ENCODE measurements at regions not wholly inside any gene's neighbourhood (a gene's known extent, or its start where the extent isn't known, plus 50 kb on each side); places are given as distances from the start of the nearest gene placed in this dataset.

- H3K27me3 ChIP-seq (ENCODE audit: insufficient read depth) = no peaks in the 10 kb centered on the region
- H3K79me2 ChIP-seq (ENCODE audit: insufficient read depth) = no peaks in the 10 kb centered on the region
- no peaks in the 10 kb centered on the region for H3K9me2 ChIP-seq
- H3F3A ChIP-seq (replicated peaks; ENCODE audit: insufficient read depth) = no peaks in the 10 kb centered on the region
- no peak overlapping the region for H2AFZ ChIP-seq (ENCODE audit: low read depth)
- WGBS (ENCODE audit: low lambda C conversion rate) = 22% methylated on average over 2 of the region's 2 CpGs
- H3K36me3 ChIP-seq (replicated peaks in 1 of 2; ENCODE audit: control insufficient read depth in 1 of 2, insufficient read depth in 2 of 2, low read length in 1 of 2) = no peaks in the 10 kb centered on the region
- H3K27ac ChIP-seq (ENCODE audit: low read depth in 2 of 2, low read length in 1 of 2) = no peak overlapping the region
- TF ChIP-seq TCF12 (IDR thresholded peaks at IDR 0.05) = no peak
- no peaks in the 10 kb centered on the region for H3K9me3 ChIP-seq
- no peak for DNase-seq
- no peak overlapping the region for H3K4me2 ChIP-seq
- CTCF ChIA-PET = interaction anchor here (1.5 kb wide), 1 partner anchor 12 kb away, joined by 4 read pairs; no protein-coding TSS in a partner anchor
- no peak overlapping the region for H3K4me3 ChIP-seq (ENCODE audit: low read depth in 2 of 2, low read length in 1 of 2)
- H3K9ac ChIP-seq = no peak overlapping the region
- H4K20me1 ChIP-seq (ENCODE audit: insufficient read depth) = no peaks in the 10 kb centered on the region
- no peaks in the 10 kb centered on the region; a peak in 2 of 4 replicates for H3K4me1 ChIP-seq (ENCODE audit: control insufficient read depth in 1 of 2, insufficient read depth in 2 of 2, low read depth in 1 of 2, low read length in 1 of 2)
- POLR2A ChIA-PET = no interaction called here
Observed at GRCh38 chr11:95682552-95682951, 107.0 kb downstream of the FAM76B start.

GRCh38 chr11:95680169-95680929, 109.2 kb downstream of the FAM76B start:
- TF ChIP-seq NRF1 (IDR thresholded peaks at IDR 0.05; ENCODE audit: low read depth, low read length) (no peak), CTCF (IDR thresholded peaks at IDR 0.05) (no peak)
- no peak overlapping the region for H3K4me3 ChIP-seq (ENCODE audit: low read depth in 2 of 2, low read length in 1 of 2)
- 43% methylated on average over 3 of the region's 3 CpGs for WGBS (ENCODE audit: low lambda C conversion rate)
- H3K79me2 ChIP-seq (ENCODE audit: insufficient read depth) = no peaks in the 10 kb centered on the region
- 0 out of 2 replicates have a peak, but pooled peaks cover 4% of the 10 kb centered on the region for H3K27me3 ChIP-seq (ENCODE audit: insufficient read depth)
- H2AFZ ChIP-seq (ENCODE audit: low read depth) = no peak overlapping the region
- no peaks in the 10 kb centered on the region; a peak in 2 of 4 replicates for H3K4me1 ChIP-seq (ENCODE audit: control insufficient read depth in 1 of 2, insufficient read depth in 2 of 2, low read depth in 1 of 2, low read length in 1 of 2)
- ChIA-PET POLR2A (no interaction called here), CTCF (interaction anchor here (0.9 to 2.6 kb wide), 3 partner anchors 10 to 526 kb away, joined by 3 to 10 read pairs (median 3); no protein-coding TSS in a partner anchor)
- no peak overlapping the region for H3K9ac ChIP-seq
- no peak for DNase-seq
- H3K9me2 ChIP-seq = no peaks in the 10 kb centered on the region
- no peaks in the 10 kb centered on the region for H3F3A ChIP-seq (replicated peaks; ENCODE audit: insufficient read depth)
- H3K4me2 ChIP-seq = no peak overlapping the region
- H3K27ac ChIP-seq (ENCODE audit: low read depth in 2 of 2, low read length in 1 of 2) = no peak overlapping the region
- no peaks in the 10 kb centered on the region for H4K20me1 ChIP-seq (ENCODE audit: insufficient read depth)
- H3K9me3 ChIP-seq = no peaks in the 10 kb centered on the region
- no peaks in the 10 kb centered on the region for H3K36me3 ChIP-seq (replicated peaks in 1 of 2; ENCODE audit: control insufficient read depth in 1 of 2, insufficient read depth in 2 of 2, low read length in 1 of 2)

GRCh38 chr11:95678988-95679387, 110.6 kb downstream of the FAM76B start:
- 49% methylated on average over 4 of the region's 4 CpGs for WGBS (ENCODE audit: low lambda C conversion rate)
- TF ChIP-seq CTCF (IDR thresholded peaks at IDR 0.05) (no peak), YY1 (IDR thresholded peaks at IDR 0.05; ENCODE audit: low read depth) (no peak), RXRA (IDR thresholded peaks at IDR 0.05; ENCODE audit: borderline replicate concordance, low read depth) (no peak), USF1 (IDR thresholded peaks at IDR 0.05; ENCODE audit: borderline replicate concordance, low read depth) (no peak), FOSL2 (IDR thresholded peaks at IDR 0.05; ENCODE audit: borderline replicate concordance, low read depth) (no peak), ELF1 (IDR thresholded peaks at IDR 0.05) (no peak), PBX3 (IDR thresholded peaks at IDR 0.05) (no peak), NFIC (IDR thresholded peaks at IDR 0.05; ENCODE audit: borderline replicate concordance) (no peak), JUND (IDR thresholded peaks at IDR 0.05) (no peak)

More at GRCh38 chr11:95678988-95679387, 110.6 kb downstream of the FAM76B start:
- Histone ChIP-seq H3K27me3 (ENCODE audit: insufficient read depth) (0 out of 2 replicates have a peak, but pooled peaks cover 4% of the 10 kb centered on the region), H3K36me3 (replicated peaks in 1 of 2; ENCODE audit: control insufficient read depth in 1 of 2, insufficient read depth in 2 of 2, low read length in 1 of 2) (no peaks in the 10 kb centered on the region), H3K9me3 (no peaks in the 10 kb centered on the region), H3K27ac (ENCODE audit: low read depth in 2 of 2, low read length in 1 of 2) (no peak overlapping the region), H4K20me1 (ENCODE audit: insufficient read depth) (no peaks in the 10 kb centered on the region), H3K4me3 (ENCODE audit: low read depth in 2 of 2, low read length in 1 of 2) (no peak overlapping the region), H3F3A (replicated peaks; ENCODE audit: insufficient read depth) (no peaks in the 10 kb centered on the region), H3K4me1 (ENCODE audit: control insufficient read depth in 1 of 2, insufficient read depth in 2 of 2, low read depth in 1 of 2, low read length in 1 of 2) (no peaks in the 10 kb centered on the region), H3K9me2 (no peaks in the 10 kb centered on the region), H2AFZ (ENCODE audit: low read depth) (no peak overlapping the region), H3K79me2 (ENCODE audit: insufficient read depth) (no peaks in the 10 kb centered on the region), H3K4me2 (no peak overlapping the region), H3K9ac (no peak overlapping the region)
- ChIA-PET CTCF (interaction anchor here (0.8 to 2.6 kb wide), 2 partner anchors 27 to 290 kb away, joined by 3 to 10 read pairs; no protein-coding TSS in a partner anchor), POLR2A (no interaction called here)
- no peak for DNase-seq
